ENCODE measurements at regions not wholly inside any gene's neighbourhood (a gene's known extent, or its start where the extent isn't known, plus 50 kb on each side); places are given as distances from the start of the nearest gene placed in this dataset.

GRCh38 chr2:43103093-43103404, 123.4 kb downstream of the ZFP36L2 start:
- Histone ChIP-seq H3K4me3 (no peak overlapping the region), H3K9me3 (no peaks in the 10 kb centered on the region), H3K36me3 (ENCODE audit: low read depth) (no peaks in the 10 kb centered on the region), H3K4me1 (ENCODE audit: low read depth) (peaks cover 6% of the 10 kb centered on the region)
- intact Hi-C loops (cut with DNase I, micrococcal nuclease): no loop called here
- no peak for TF ChIP-seq CTCF (IDR thresholded peaks at IDR 0.05)
- ATAC-seq (no peak), DNase-seq (no peak)

DNA sequence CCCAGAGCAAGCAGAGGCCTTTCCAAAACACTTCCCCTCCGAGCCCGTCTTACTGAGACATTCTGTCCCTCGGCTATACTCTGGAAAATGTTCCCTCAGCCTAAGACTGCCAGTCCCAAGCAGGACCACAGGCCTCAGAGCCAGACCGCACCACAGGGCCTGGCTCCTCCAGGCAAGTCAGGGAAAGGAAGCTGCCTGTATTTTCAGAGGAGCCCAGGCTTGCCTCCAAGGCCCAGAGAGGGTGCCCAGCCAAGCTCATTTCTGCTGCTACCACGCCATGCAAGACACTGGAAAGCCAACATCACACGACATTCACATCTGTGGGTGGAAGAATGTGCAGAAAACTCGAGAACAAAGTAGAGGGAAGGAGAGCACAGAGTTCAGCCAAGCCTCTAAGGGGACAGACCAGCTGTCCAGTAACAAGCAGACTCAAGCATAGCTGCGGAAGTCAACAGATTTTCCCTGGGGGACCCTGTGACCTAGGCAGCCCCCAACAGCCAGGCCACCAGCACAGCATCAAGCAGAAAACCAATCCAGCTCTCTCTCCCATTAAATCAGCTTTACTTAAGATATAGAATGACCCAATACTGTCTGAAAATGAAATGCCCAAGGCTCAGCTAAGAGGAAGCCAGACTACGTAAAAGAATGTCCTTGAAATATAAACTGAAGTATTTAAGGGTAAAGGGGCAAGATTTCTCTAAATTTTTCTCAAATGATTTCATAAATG, 123.9 kb downstream of the ZFP36L2 start:
- TF ChIP-seq CTCF (IDR thresholded peaks at IDR 0.05): no peak
- no peaks in the 10 kb centered on the region for H3K9me3 ChIP-seq
- DNase-seq: no peak
- H3K36me3 ChIP-seq (ENCODE audit: low read depth): no peaks in the 10 kb centered on the region
- peaks cover 6% of the 10 kb centered on the region for H3K4me1 ChIP-seq (ENCODE audit: low read depth)
- intact Hi-C loops (cut with DNase I, micrococcal nuclease): no loop called here
- no peak for ATAC-seq
- no peak overlapping the region for H3K4me3 ChIP-seq

- no peak for TF ChIP-seq CTCF (IDR thresholded peaks at IDR 0.05)
- no peaks in the 10 kb centered on the region for H3K36me3 ChIP-seq (ENCODE audit: low read depth)
- no peak overlapping the region for H3K4me3 ChIP-seq
- intact Hi-C loops (cut with DNase I, micrococcal nuclease): no loop called here
- H3K9me3 ChIP-seq: no peaks in the 10 kb centered on the region
- DNase-seq (no peak), ATAC-seq (no peak)
- H3K4me1 ChIP-seq (ENCODE audit: low read depth): peaks cover 3% of the 10 kb centered on the region
Observed at GRCh38 chr2:43101751-43102150, 124.7 kb downstream of the ZFP36L2 start.

GRCh38 chr2:43100883-43101662, 125.3 kb downstream of the ZFP36L2 start:
- Histone ChIP-seq H3K36me3 (ENCODE audit: low read depth) (no peaks in the 10 kb centered on the region), H3K4me1 (ENCODE audit: low read depth) (peaks cover 3% of the 10 kb centered on the region), H3K4me3 (no peak overlapping the region), H3K9me3 (no peaks in the 10 kb centered on the region)
- intact Hi-C loops (cut with DNase I, micrococcal nuclease): no loop called here
- DNase-seq: no peak
- ATAC-seq: peak; percentile 20
- TF ChIP-seq CTCF (IDR thresholded peaks at IDR 0.05): no peak

GRCh38 chr2:43100362-43100882, 126.0 kb downstream of the ZFP36L2 start:
- Histone ChIP-seq H3K9me3 (no peaks in the 10 kb centered on the region), H3K4me1 (ENCODE audit: low read depth) (no peaks in the 10 kb centered on the region), H3K4me3 (no peak overlapping the region), H3K36me3 (ENCODE audit: low read depth) (no peaks in the 10 kb centered on the region)
- no peak for TF ChIP-seq CTCF (IDR thresholded peaks at IDR 0.05)
- ATAC-seq (no peak), DNase-seq (no peak)
- intact Hi-C loops (cut with DNase I, micrococcal nuclease): no loop called here
